ENCODE measurements at regions not wholly inside any gene's neighbourhood (a gene's known extent, or its start where the extent isn't known, plus 50 kb on each side); places are given as distances from the start of the nearest gene placed in this dataset.

DNA sequence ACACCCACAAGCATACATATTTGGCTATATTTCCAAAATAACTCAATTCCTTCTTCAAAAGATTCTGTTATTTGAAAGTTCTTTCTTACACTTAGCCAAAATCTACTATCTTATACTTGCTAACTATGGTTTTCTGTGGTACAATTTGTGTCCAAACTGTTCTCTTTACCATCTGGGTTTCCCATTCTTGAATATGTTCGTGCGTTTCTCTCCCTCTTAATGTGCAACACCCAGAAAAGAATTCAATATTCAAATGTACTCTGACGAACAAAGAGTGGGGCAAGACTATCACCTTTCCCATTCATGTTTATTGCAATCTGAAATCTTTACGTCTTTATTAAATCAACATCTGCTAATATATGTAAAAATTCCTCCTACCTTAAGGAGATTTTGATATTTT lies 912.7 kb downstream of the FAT4 start:
- DNase-seq (ENCODE audit: low read depth) = no peak
- no peak overlapping the region for H3K4me3 ChIP-seq (ENCODE audit: low read depth, low read length)
- TF ChIP-seq, protein P1, sequence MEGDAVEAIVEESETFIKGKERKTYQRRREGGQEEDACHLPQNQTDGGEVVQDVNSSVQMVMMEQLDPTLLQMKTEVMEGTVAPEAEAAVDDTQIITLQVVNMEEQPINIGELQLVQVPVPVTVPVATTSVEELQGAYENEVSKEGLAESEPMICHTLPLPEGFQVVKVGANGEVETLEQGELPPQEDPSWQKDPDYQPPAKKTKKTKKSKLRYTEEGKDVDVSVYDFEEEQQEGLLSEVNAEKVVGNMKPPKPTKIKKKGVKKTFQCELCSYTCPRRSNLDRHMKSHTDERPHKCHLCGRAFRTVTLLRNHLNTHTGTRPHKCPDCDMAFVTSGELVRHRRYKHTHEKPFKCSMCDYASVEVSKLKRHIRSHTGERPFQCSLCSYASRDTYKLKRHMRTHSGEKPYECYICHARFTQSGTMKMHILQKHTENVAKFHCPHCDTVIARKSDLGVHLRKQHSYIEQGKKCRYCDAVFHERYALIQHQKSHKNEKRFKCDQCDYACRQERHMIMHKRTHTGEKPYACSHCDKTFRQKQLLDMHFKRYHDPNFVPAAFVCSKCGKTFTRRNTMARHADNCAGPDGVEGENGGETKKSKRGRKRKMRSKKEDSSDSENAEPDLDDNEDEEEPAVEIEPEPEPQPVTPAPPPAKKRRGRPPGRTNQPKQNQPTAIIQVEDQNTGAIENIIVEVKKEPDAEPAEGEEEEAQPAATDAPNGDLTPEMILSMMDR (IDR thresholded peaks at IDR 0.05; ENCODE audit: insufficient read depth, low read depth, low read length) = no peak

DNA sequence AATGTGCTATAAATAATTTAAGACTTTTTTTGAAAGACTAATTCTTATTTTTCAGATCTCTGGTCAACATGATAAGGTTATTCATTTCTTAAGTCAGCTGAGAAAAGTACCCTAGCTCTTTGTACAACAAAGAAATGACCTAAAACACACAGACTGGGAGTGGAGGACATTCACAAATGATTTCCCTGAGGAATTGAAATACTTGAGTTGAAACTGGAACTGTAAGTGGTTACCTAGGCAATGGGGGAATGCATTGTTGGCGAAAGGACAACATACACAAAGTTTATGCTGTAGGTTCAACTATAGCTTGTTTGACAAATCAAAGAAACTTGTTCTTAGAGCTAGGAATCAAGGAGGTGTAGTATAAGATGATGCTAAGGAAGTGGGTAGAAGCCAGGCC lies 915.5 kb downstream of the FAT4 start:
- TF ChIP-seq, protein P1 (IDR thresholded peaks at IDR 0.05; ENCODE audit: insufficient read depth, low read depth, low read length) = no peak
- H3K4me3 ChIP-seq (ENCODE audit: low read depth, low read length) = no peak overlapping the region
- no peak for DNase-seq (ENCODE audit: low read depth)

DNA sequence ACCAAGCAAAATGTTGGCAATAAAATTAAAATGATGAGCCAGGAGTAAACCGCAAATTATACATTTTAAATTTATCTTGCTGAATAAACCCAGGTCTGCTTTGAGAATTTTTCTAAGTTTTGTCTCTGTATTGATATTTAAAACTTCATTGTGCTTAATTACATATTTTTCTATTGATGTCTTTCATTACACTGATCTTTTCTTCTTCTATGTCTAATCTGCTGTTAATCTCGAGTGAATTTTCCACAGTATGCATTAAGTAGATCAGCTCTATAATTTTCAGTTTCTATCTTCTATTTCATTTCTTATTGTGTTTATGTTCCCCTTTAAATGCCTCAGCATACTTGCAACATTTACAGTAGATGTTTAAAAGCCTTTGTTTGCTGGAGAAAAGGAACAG lies 918.7 kb downstream of the FAT4 start:
- TF ChIP-seq, protein P1 (IDR thresholded peaks at IDR 0.05; ENCODE audit: insufficient read depth, low read depth, low read length) = no peak
- no peak for DNase-seq (ENCODE audit: low read depth)
- H3K4me3 ChIP-seq (ENCODE audit: low read depth, low read length) = no peak overlapping the region

DNA sequence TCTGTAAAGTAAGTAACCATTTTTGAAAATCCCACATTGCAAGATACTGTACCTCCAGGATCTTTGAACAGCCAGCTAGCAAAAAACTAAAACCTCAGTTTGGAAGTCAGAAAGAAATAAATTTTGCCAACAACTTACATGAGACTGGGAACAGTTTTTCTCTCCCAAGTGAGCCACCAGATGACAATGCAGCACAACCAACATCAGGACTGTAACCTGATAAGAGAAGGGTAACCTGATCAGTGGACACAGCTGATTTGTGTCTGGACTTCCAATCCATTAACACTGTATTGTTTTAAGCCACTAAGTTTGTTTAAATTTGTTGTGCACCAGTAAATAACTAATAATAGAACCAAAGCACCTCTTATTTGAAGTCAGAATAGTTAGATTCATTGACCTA lies 923.3 kb downstream of the FAT4 start:
- TF ChIP-seq, protein P1 (IDR thresholded peaks at IDR 0.05; ENCODE audit: insufficient read depth, low read depth, low read length) = no peak
- H3K4me3 ChIP-seq (ENCODE audit: low read depth, low read length) = no peak overlapping the region
- no peak for DNase-seq (ENCODE audit: low read depth)

DNA sequence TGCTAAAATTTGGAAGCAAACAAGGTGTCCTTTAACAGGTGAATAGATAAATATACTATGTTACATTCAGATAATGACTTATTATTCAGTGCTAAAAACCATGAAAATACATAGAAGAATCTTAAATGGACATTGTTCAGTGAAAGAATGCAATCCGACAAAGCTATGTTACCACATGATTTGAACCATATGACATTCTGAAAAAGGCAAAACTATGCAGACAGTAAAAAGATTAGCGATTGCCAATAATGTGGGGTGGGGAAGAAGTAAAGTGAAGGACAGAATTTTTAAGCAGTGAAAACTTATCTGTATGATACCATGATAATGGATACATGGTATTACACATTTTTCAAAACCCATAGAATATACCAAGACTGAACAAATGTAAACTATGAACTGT lies 926.9 kb downstream of the FAT4 start:
- H3K4me3 ChIP-seq (ENCODE audit: low read depth, low read length) = no peak overlapping the region
- DNase-seq (ENCODE audit: low read depth) = no peak
- TF ChIP-seq, protein P1 (IDR thresholded peaks at IDR 0.05; ENCODE audit: insufficient read depth, low read depth, low read length) = no peak

DNA sequence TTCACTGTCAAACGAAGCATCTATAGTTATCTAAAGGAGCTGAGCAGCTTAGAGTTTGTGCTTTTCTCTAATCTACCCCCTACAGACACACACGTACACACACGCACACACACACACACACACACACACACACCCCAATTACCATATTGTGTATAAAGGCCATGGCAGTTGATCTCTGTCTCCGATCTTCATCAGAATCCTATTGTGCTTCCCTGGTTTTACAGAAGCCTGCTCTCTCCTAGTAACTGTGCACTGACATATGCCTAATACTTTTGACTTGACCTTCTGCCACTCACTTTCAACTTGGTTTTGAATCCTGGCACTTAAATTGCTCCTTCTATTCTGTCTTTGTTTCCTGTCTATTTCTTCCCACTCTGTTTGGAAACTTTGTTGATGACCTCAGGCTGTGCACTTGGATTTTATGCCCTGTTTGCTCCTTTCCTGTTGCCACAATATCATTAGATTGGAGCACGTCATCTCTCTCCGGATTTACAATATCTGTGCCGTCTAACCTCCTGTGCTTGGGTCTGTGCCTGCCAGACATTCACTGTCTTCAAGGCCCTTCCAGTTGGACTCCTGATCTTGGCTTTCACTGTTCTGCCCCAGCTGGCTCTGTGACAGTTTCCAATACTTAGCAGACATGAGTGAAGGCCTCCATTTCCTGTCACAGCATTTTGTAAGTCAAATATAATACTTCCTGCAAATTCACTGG lies 928.1 kb downstream of the FAT4 start:
- no peak for DNase-seq (ENCODE audit: low read depth)
- TF ChIP-seq, protein P1 (IDR thresholded peaks at IDR 0.05; ENCODE audit: insufficient read depth, low read depth, low read length) = no peak
- no peak overlapping the region for H3K4me3 ChIP-seq (ENCODE audit: low read depth, low read length)

DNA sequence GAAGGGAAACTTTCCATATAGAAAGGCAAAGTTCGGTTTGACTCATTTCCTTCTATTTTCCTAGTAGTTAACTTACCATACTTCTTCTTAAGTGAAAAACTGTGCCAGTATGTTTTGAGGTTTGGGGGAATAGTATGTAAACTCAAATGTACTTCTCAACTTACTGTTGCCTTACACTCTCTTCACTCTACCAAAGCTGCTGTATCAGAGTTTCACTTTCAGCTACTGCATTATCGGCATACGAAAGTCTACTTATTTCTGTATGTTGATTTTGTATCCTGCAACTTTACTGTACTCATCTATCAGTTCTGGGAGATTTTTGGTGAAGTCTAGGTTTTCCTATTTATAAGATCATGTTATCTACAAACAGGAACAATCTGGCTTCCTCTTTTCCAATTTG lies 932.7 kb downstream of the FAT4 start:
- TF ChIP-seq, protein P1 (IDR thresholded peaks at IDR 0.05; ENCODE audit: insufficient read depth, low read depth, low read length) = no peak
- no peak for DNase-seq (ENCODE audit: low read depth)
- H3K4me3 ChIP-seq (ENCODE audit: low read depth, low read length) = no peak overlapping the region

Data from fibroblast of villous mesenchyme (primary cell).